ENCODE measurements at regions not wholly inside any gene's neighbourhood (a gene's known extent, or its start where the extent isn't known, plus 50 kb on each side); places are given as distances from the start of the nearest gene placed in this dataset.

- intact Hi-C loops (cut with DNase I; ENCODE audit: low total_unique reads), result no loop called here
- TF ChIP-seq CTCF (IDR thresholded peaks at IDR 0.05) (no peak), POLR2A (IDR thresholded peaks at IDR 0.05) (no peak)
- no peak overlapping the region for H3K4me3 ChIP-seq (ENCODE audit: low read depth, poor library complexity, severe bottlenecking)
- 89 to 91% methylated on average over 5 of the region's 5 CpGs for WGBS, 2 donors
- peak in 1 of 2 donors; percentile 39 for DNase-seq (ENCODE audit: low spot score in 2 of 2)
Measured at GRCh38 chr5:135151256-135151655, 117.2 kb upstream of the PITX1 start.

- DNase-seq (ENCODE audit: low spot score in 2 of 2), result no peak
- H3K4me3 ChIP-seq (ENCODE audit: low read depth, poor library complexity, severe bottlenecking), result no peak overlapping the region
- 92 to 95% methylated on average over 4 of the region's 4 CpGs for WGBS, 2 donors
- intact Hi-C loops (cut with DNase I; ENCODE audit: low total_unique reads), result no loop called here
- TF ChIP-seq POLR2A (IDR thresholded peaks at IDR 0.05), result no peak
- TF ChIP-seq CTCF (IDR thresholded peaks at IDR 0.05), result no peak
Measured at GRCh38 chr5:135150767-135151166, 116.7 kb upstream of the PITX1 start.

GRCh38 chr5:135149956-135150723 lies 116.1 kb upstream of the PITX1 start:
- no peak for TF ChIP-seq CTCF (IDR thresholded peaks at IDR 0.05)
- WGBS, 2 donors, result 80 to 84% methylated on average over 13 of the region's 13 CpGs
- H3K4me3 ChIP-seq (ENCODE audit: low read depth, poor library complexity, severe bottlenecking), result no peak overlapping the region
- DNase-seq (ENCODE audit: low spot score in 2 of 2), result peak in 1 of 2 donors; percentile 54
- intact Hi-C loops (cut with DNase I; ENCODE audit: low total_unique reads), result no loop called here

- H3K4me3 ChIP-seq (ENCODE audit: low read depth, poor library complexity, severe bottlenecking), result no peak overlapping the region
- intact Hi-C loops (cut with DNase I; ENCODE audit: low total_unique reads), result no loop called here
- WGBS, 2 donors, result 83 to 91% methylated on average over 2 to 5 of the region's 5 CpGs
- DNase-seq (ENCODE audit: low spot score in 2 of 2), result peak in 1 of 2 donors; percentile 69
- no peak for TF ChIP-seq CTCF (IDR thresholded peaks at IDR 0.05)
- TF ChIP-seq POLR2A (IDR thresholded peaks at IDR 0.05), result no peak
Measured at GRCh38 chr5:135149229-135149955, 115.4 kb upstream of the PITX1 start.

GRCh38 chr5:135147294-135148090 lies 113.5 kb upstream of the PITX1 start:
- DNase-seq (ENCODE audit: low spot score in 2 of 2), result peak in 1 of 2 donors; percentile 15
- TF ChIP-seq CTCF (IDR thresholded peaks at IDR 0.05) (no peak), POLR2A (IDR thresholded peaks at IDR 0.05) (no peak)
- intact Hi-C loops (cut with DNase I; ENCODE audit: low total_unique reads), result no loop called here
- WGBS, 2 donors, result 92 to 93% methylated on average over 10 of the region's 10 CpGs
- no peak overlapping the region for H3K4me3 ChIP-seq (ENCODE audit: low read depth, poor library complexity, severe bottlenecking)

Measured in lower leg skin (tissue), 4 donors.